HG02588 (cell line): ENCODE measurements at regions not wholly inside any gene's neighbourhood (a gene's known extent, or its start where the extent isn't known, plus 50 kb on each side); places are given as distances from the start of the nearest gene placed in this dataset.

ENCODE experiments used
- ATAC-seq: cut with Tn5 transposase; IDR thresholded peaks from one replicate; pipeline ENCODE4 v1.9.1; 2021; ENCODE audit warnings: mild to moderate bottlenecking, moderate library complexity; ENCODE audit not compliant: unreplicated experiment

- ATAC-seq = no peak
Observed at GRCh38 chr4:96166806-96167205, 326.9 kb downstream of the PDHA2 start.

- no peak for ATAC-seq
Observed at GRCh38 chr4:96170198-96170597, 330.3 kb downstream of the PDHA2 start.

DNA sequence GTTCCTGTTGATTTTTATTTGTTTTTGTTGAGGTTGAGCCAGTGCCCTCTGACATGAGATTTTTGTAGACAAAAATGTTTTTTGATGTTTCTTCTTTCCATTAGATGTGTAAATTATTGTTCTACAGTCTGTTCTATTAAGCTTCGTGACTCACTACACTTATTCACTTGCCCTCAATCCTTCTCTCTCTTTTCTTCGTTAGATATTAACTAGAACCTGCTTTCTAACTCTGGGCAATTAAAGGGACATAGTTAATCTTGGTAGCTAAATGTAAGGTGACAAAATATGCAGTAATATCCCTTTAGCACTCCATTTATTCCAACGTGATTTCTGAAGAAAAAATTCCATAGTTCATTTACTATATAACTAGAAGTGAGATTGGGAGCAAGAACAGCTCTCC is 333.9 kb downstream of the PDHA2 start:
- ATAC-seq = no peak

DNA sequence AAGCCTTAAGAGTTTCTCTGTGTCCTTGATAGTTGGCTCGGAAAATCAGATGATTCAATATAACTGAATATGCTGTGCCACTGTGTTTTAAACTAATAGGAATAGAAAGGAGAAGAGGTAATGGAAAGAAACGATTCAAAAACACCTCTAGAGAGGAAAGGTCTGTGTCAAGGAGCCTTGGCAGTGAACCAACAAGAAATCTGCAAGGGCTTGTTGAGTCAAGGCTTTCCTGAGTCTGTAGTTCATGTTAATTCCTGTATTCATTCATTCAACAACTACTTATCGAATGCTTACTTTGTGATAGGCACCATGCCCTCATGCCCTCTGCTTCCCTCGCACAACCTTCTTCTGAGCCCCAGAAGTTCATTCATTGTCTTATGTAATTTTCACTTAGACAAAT is 336.0 kb downstream of the PDHA2 start:
- ATAC-seq = no peak

- no peak for ATAC-seq
Observed at GRCh38 chr4:96183611-96184010, 343.7 kb downstream of the PDHA2 start.

- ATAC-seq = no peak
Observed at GRCh38 chr4:96186593-96186992, 346.7 kb downstream of the PDHA2 start.

- no peak for ATAC-seq
Observed at GRCh38 chr4:96189761-96190160, 349.9 kb downstream of the PDHA2 start.

- no peak for ATAC-seq
Observed at GRCh38 chr4:96193061-96193460, 353.2 kb downstream of the PDHA2 start.

GRCh38 chr4:96194993-96195392 is 355.1 kb downstream of the PDHA2 start:
- ATAC-seq = no peak

GRCh38 chr4:96205143-96205936 is 365.4 kb downstream of the PDHA2 start:
- no peak for ATAC-seq

- ATAC-seq = no peak
Observed at GRCh38 chr4:96227515-96227914, 387.6 kb downstream of the PDHA2 start.

GRCh38 chr4:96228463-96228862 is 388.6 kb downstream of the PDHA2 start:
- no peak for ATAC-seq

- ATAC-seq = no peak
Observed at GRCh38 chr4:96240041-96240440, 400.1 kb downstream of the PDHA2 start.

- no peak for ATAC-seq
Observed at GRCh38 chr4:96241819-96242218, 401.9 kb downstream of the PDHA2 start.

DNA sequence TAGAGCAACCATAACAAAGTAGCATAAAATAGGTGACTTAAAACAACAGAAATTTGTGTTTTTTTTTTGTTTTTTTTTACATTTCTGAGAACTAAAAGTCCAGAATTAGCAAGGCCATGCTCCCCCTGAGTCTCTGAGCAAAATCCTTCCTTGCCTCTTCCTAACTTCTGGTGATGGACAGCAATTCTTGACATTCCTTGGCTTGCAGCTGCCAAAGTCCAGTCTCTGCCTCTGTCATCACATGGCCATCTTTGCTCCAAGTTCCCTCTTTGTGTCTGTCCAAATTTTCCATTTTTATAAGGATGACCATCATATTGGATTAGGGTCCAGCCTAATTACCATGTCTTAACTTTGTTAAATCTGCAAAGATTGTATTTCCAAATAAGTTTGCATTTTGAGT is 407.2 kb downstream of the PDHA2 start:
- ATAC-seq = no peak

DNA sequence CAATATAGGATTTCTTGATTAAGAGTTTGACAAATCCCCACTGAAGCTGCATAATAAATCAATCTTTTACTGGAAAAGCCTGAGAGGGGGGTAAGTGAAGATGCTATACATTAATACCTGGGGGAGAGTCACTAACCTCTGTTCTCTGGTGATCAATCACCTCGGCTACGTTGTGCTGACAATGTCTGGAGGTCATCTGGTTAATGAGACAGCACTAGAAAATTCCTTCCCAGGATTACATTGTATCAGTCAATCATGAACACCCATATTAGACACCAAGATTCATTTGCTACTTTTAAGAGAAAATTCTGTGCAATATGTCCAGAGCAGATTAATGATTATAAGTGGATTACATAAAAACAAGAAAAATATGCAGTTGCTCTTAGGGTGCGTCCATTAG is 408.3 kb downstream of the PDHA2 start:
- ATAC-seq = no peak

DNA sequence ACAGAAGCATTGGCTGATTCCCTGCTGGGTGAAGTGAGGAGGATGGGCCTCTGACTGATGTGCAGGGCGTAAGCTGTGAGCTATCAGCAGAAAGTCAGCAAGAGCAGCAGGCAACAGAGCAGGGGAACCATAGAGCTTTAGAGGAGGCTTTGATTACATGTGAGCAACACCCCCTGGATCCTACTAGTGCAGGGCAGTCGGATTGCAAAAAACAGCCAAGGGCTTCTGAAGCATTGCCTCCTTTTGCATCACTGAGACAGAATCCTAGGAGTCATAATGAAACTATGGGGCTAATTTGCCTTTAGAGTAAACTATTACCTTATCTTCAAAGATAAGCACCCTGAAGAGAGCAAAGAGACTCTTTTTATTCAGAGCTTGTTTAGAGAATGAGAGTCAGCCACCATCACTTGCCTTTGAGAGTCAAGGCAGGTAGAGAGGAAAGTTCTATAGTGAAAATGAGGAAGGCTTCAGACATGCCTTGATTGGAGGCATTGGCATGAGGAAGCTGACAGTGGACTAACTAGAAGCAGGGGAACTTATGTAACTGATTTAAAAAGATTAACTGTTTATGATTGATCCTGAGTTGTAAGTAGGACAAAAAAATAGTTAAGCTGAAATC is 420.3 kb downstream of the PDHA2 start:
- ATAC-seq = no peak

GRCh38 chr4:96262057-96262456 is 422.2 kb downstream of the PDHA2 start:
- no peak for ATAC-seq

DNA sequence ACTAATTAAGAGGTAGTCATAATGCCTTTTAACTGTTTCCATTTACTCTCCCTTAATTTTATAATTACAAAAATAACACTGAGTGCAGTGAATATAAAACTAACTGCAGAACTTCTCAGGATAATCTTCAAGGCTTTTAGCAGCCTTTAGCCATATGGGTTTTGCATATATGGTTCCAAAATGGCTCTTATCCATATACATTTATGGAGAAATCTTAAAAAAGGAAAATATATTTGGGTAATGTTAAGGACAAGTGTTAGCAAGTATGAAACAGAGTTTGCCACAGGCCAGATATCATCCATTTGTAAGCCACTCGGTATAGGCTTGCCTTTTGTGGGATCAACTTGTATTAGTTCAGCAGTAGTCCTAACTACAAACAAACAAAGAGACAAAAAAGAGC is 423.4 kb downstream of the PDHA2 start:
- ATAC-seq = no peak

DNA sequence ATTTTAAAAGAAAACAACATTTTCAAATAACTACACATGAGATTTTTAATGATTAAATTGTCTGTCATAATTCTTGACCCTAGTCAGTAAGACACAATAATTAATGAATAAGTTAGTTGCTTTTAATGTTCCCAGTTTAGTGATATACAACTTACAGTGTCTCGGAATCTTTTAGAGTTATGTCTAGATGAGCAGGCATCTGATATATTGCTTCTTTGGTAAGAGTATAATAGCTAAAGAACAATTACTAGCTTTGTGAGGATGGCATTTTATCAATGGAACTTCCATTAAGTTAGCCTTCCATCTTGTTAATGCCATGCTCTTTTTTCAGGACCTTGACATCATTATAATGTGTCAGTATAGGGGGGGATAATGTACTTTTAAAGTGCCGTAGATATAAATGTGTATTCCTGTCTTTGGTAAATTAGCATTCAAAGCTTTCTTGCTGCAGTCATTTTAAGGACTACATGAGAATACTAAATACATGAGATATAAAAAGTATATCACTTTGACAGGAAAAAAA is 425.1 kb downstream of the PDHA2 start:
- no peak for ATAC-seq

GRCh38 chr4:96293806-96294205 is 453.9 kb downstream of the PDHA2 start:
- no peak for ATAC-seq

GRCh38 chr4:96295143-96295741 is 455.3 kb downstream of the PDHA2 start:
- no peak for ATAC-seq
